NT2/D1 (cell line): ENCODE measurements at regions not wholly inside any gene's neighbourhood (a gene's known extent, or its start where the extent isn't known, plus 50 kb on each side); places are given as distances from the start of the nearest gene placed in this dataset.

Experiments
- YY1 ChIP-seq: IDR thresholded peaks from 2 replicates; pipeline ENCODE4 v1.6.1; 2011; ENCODE audit not compliant: insufficient read length, insufficient read depth
- ZNF274 ChIP-seq: IDR thresholded peaks from 2 replicates; pipeline ENCODE4 v1.6.1; 2011; ENCODE audit warnings: mild to moderate bottlenecking, low read depth, low read length

GRCh38 chr3:162629372-162629771 is 1132.8 kb downstream of the OTOL1 start:
- TF ChIP-seq ZNF274 = no peak
- no peak for TF ChIP-seq YY1
